ENCODE measurements at regions not wholly inside any gene's neighbourhood (a gene's known extent, or its start where the extent isn't known, plus 50 kb on each side); places are given as distances from the start of the nearest gene placed in this dataset.

DNA sequence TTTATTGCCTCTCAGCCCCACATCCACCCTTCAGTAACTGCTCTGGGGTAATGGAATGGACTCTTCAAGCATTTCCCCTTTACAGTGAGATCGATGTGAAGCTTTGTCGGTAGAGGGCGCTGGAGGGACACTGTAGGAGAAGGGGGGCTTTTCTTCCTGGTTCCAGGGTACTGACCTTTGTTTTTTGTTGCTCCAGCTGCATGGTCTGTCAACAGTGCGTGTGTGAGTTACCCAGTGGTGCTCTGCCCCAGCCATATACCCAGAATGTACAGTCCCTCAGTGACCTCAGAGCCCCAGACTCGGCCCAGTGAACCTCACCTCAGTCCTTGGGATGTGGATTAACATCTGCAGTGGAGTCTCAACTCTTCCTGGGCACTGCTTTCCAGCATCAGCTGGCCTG, 180.3 kb upstream of the TSC22D2 start:
- Histone ChIP-seq H3K4me1 (ENCODE audit: insufficient read depth, low read length) (peaks cover 9% of the 10 kb centered on the region; the same call in 1 of the 2 replicates), H3K27me3 (ENCODE audit: insufficient read depth, low read length) (no peaks in the 10 kb centered on the region), H3K23ac (ENCODE audit: insufficient read length, low read depth, low read length) (no peak overlapping the region), H2BK5ac (ENCODE audit: insufficient read length, low read length) (no peak overlapping the region), H2BK15ac (ENCODE audit: low read depth, low read length) (no peak overlapping the region), H3K79me1 (ENCODE audit: insufficient read depth, low read depth, low read length, poor library complexity, severe bottlenecking) (no peaks in the 10 kb centered on the region), H4K20me1 (ENCODE audit: control insufficient read depth, insufficient read depth, insufficient read length) (no peaks in the 10 kb centered on the region), H3K79me2 (ENCODE audit: insufficient read depth, low read length) (no peaks in the 10 kb centered on the region), H2BK120ac (ENCODE audit: low read depth, low read length, poor library complexity, severe bottlenecking) (no peak overlapping the region), H3K14ac (ENCODE audit: insufficient read depth, low read length) (no peak overlapping the region), H2AK5ac (ENCODE audit: insufficient read length, low read length) (no peak overlapping the region), H4K8ac (replicated peaks; ENCODE audit: insufficient read length, low read depth, low read length) (no peak overlapping the region), H4K91ac (ENCODE audit: insufficient read length, low read depth, low read length) (no peak overlapping the region), H3K9me3 (ENCODE audit: control insufficient read depth, low read depth, low read length) (no peaks in the 10 kb centered on the region), H3K4ac (ENCODE audit: low read depth, low read length) (no peak overlapping the region), H4K5ac (ENCODE audit: insufficient read length, low read depth, low read length) (no peak overlapping the region), H3K18ac (ENCODE audit: insufficient read length, low read depth, low read length) (no peak overlapping the region), H2BK12ac (ENCODE audit: insufficient read length, low read depth, low read length) (no peak overlapping the region), H3K4me2 (ENCODE audit: insufficient read depth, insufficient read length, low read length) (no peak overlapping the region), H2BK20ac (ENCODE audit: low read depth, low read length, poor library complexity, severe bottlenecking) (no peak overlapping the region), H3K9ac (ENCODE audit: extremely low read depth, insufficient read length, low read length) (no peak overlapping the region), H3K56ac (ENCODE audit: insufficient read length, low read depth, low read length) (no peak overlapping the region), H2AFZ (ENCODE audit: low read length) (peak overlapping the region; percentile 53), H3K27ac (ENCODE audit: insufficient read length, low read depth, low read length) (no peak overlapping the region), H3T11ph (ENCODE audit: low read length) (no peak overlapping the region), H3K23me2 (ENCODE audit: insufficient read length, low read depth, low read length, poor library complexity, severe bottlenecking) (no peaks in the 10 kb centered on the region)
- H3K9me3 Mint-ChIP-seq: no peaks in the 10 kb centered on the region
- H3K27ac Mint-ChIP-seq: 0 out of 7 replicates have a peak overlapping the region, but pooled peaks of 1 of the 3 experiments have one; percentile 49
- peaks cover 20 to 23% of the 10 kb centered on the region in 2 experiments for H3K4me1 Mint-ChIP-seq
- no peak overlapping the region for H3K4me3 Mint-ChIP-seq
- no CpG with 5 or more reads among the region's 5 CpGs for WGBS (ENCODE audit: extremely low coverage, insufficient read length, low lambda C conversion rate)
- DNase-seq: peak; percentile 82
- TF ChIP-seq, protein P1, sequence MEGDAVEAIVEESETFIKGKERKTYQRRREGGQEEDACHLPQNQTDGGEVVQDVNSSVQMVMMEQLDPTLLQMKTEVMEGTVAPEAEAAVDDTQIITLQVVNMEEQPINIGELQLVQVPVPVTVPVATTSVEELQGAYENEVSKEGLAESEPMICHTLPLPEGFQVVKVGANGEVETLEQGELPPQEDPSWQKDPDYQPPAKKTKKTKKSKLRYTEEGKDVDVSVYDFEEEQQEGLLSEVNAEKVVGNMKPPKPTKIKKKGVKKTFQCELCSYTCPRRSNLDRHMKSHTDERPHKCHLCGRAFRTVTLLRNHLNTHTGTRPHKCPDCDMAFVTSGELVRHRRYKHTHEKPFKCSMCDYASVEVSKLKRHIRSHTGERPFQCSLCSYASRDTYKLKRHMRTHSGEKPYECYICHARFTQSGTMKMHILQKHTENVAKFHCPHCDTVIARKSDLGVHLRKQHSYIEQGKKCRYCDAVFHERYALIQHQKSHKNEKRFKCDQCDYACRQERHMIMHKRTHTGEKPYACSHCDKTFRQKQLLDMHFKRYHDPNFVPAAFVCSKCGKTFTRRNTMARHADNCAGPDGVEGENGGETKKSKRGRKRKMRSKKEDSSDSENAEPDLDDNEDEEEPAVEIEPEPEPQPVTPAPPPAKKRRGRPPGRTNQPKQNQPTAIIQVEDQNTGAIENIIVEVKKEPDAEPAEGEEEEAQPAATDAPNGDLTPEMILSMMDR (conservative IDR thresholded peaks at IDR 0.05): peak; percentile 91
- H3K36me3 Mint-ChIP-seq (ENCODE audit: insufficient read depth in 1 of 3, low read depth in 3 of 3): no peaks in the 10 kb centered on the region
- H3K27me3 Mint-ChIP-seq (ENCODE audit: low read depth): peaks cover 12% of the 10 kb centered on the region
